A549 (cell line): ENCODE measurements at regions not wholly inside any gene's neighbourhood (a gene's known extent, or its start where the extent isn't known, plus 50 kb on each side); places are given as distances from the start of the nearest gene placed in this dataset.
A peak's percentile ranks its signal among the peaks of the same experiment; 100 is the strongest.
"Not testable (repeated sequence)": the region's sequence is repeated elsewhere in the genome, so short reads cannot be mapped to it uniquely, and the experiment has no call there.

ENCODE experiments used
- ATAC-seq, 2 experiments: fragments of 200-7000 bp in 1 of 2; fragments of >200 bp in 1 of 2; cut with Nextera tagmentation in 1 of 2; cut with Tn5 transposase in 1 of 2; 3 replicates each; pipeline versions ENCODE4 v1.8.0 to v1.9.1; 2018 to 2020; ENCODE audit warnings: mild to moderate bottlenecking in 1 of 2, moderate library complexity in 1 of 2
- CTCF ChIA-PET: fragments of 300-600 bp; sonication (Branson Sonifier 250); formaldehyde crosslinking; extraction: SDS; loops from one replicate; lab custom pipeline; 2021; ENCODE audit warnings: antibody characterized with exemption, inconsistent platforms; lab: Yijun Ruan, JAX
- POLR2A ChIA-PET: fragments of 350-600 bp; formaldehyde crosslinking; extraction: SDS; loops from one replicate; lab custom pipeline; 2021; ENCODE audit warnings: antibody characterized with exemption, inconsistent platforms; lab: Yijun Ruan, JAX
- DNase-seq, 2 experiments: peaks; one replicate each; pipeline versions ENCODE4 v3.0.0 to v3.0.0-alpha.2; 2011 to 2016; ENCODE audit warnings: low read depth in 1 of 2, low spot score in 1 of 2
- FAIRE-seq: peaks from 2 replicates; lab custom pipeline; 2011; peaks lifted over from hg19 to GRCh38; lab: Jason Lieb, UNC
- H3K27ac ChIP-seq, 2 experiments: fragments of >200 bp; sonication (Bioruptor Twin); formaldehyde crosslinking; 3 replicates each; pipeline ENCODE4 v1.5.1; 2016 to 2017
- H3K4me1 ChIP-seq: fragments of >200 bp; sonication (Bioruptor Twin); formaldehyde crosslinking; 3 replicates; pipeline ENCODE4 v1.6.1; 2016
- H3K4me2 ChIP-seq: fragments of >200 bp; sonication (Bioruptor Twin); formaldehyde crosslinking; 3 replicates; pipeline ENCODE4 v1.6.1; 2016
- H3K4me3 ChIP-seq: fragments of >200 bp; sonication (Bioruptor Twin); formaldehyde crosslinking; 3 replicates; pipeline ENCODE4 v1.5.1; 2016
- H3K9me3 ChIP-seq: fragments of >200 bp; sonication (Bioruptor Twin); formaldehyde crosslinking; 3 replicates; pipeline ENCODE4 v1.6.1; 2016
- CBX2 ChIP-seq: fragments of 200-600 bp; sonication (generic); IDR thresholded peaks from 2 replicates; pipeline ENCODE4 v1.6.1; 2016; ENCODE audit warnings: low read depth, mild to moderate bottlenecking, borderline replicate concordance
- CBX8 ChIP-seq: fragments of 200-600 bp; sonication (generic); IDR thresholded peaks from 2 replicates; pipeline ENCODE4 v1.6.1; 2016
- EHF ChIP-seq: fragments of 250-450 bp; sonication (Bioruptor Pico); IDR thresholded peaks from 2 replicates; pipeline ENCODE4 v1.5.0; 2020; ENCODE audit warnings: mild to moderate bottlenecking
- EHMT2 ChIP-seq: fragments of 200-600 bp; sonication (generic); IDR thresholded peaks from 2 replicates; pipeline ENCODE4 v1.6.1; 2016; ENCODE audit warnings: antibody characterized with exemption, low read depth, mild to moderate bottlenecking, moderate library complexity
- FOSB ChIP-seq: fragments of 250-450 bp; sonication (Bioruptor Pico); IDR thresholded peaks from 2 replicates; pipeline ENCODE4 v1.5.0; 2020; ENCODE audit warnings: mild to moderate bottlenecking, moderate library complexity
- GATA3 ChIP-seq: IDR thresholded peaks from 2 replicates; pipeline ENCODE4 v1.6.1; 2012; ENCODE audit warnings: borderline replicate concordance
- HDAC2 ChIP-seq: fragments of 200-600 bp; sonication (generic); IDR thresholded peaks from 2 replicates; pipeline ENCODE4 v1.6.1; 2016
- HOXB13 ChIP-seq: fragments of 250-450 bp; sonication (Bioruptor Pico); IDR thresholded peaks from 2 replicates; pipeline ENCODE4 v1.5.0; 2020; ENCODE audit warnings: low read depth, mild to moderate bottlenecking, moderate library complexity
- JUNB ChIP-seq: fragments of >200 bp; sonication (Bioruptor Twin); formaldehyde crosslinking; IDR thresholded peaks from 2 replicates; pipeline ENCODE4 v1.6.1; 2016
- KDM1A ChIP-seq: fragments of 200-600 bp; sonication (generic); IDR thresholded peaks from 2 replicates; pipeline ENCODE4 v1.6.1; 2016; ENCODE audit warnings: low read depth, mild to moderate bottlenecking
- MAFK ChIP-seq: fragments of 450-650 bp; IDR thresholded peaks from 2 replicates; pipeline ENCODE4 v1.6.1; 2014; ENCODE audit not compliant: partially characterized antibody
- MAZ ChIP-seq: fragments of 150-350 bp; IDR thresholded peaks from 2 replicates; pipeline ENCODE4 v1.6.1; 2014; ENCODE audit warnings: antibody characterized with exemption, low read depth, low read length, borderline replicate concordance
- NPAS2 ChIP-seq: fragments of 250-450 bp; sonication (Bioruptor Pico); IDR thresholded peaks from 2 replicates; pipeline ENCODE4 v1.8.0; 2022; ENCODE audit warnings: mild to moderate bottlenecking, moderate library complexity, borderline replicate concordance
- PHF8 ChIP-seq: fragments of 200-600 bp; sonication (generic); IDR thresholded peaks from 2 replicates; pipeline ENCODE4 v1.6.1; 2016; ENCODE audit warnings: low read depth, mild to moderate bottlenecking, antibody characterized with exemption, moderate library complexity, borderline replicate concordance
- SREBF2 ChIP-seq: fragments of 450-650 bp; IDR thresholded peaks from 2 replicates; pipeline ENCODE4 v1.6.1; 2014; ENCODE audit warnings: mild to moderate bottlenecking, moderate library complexity
- ZC3H11A ChIP-seq: fragments of 450-650 bp; IDR thresholded peaks from 2 replicates; pipeline ENCODE4 v1.6.1; 2014; ENCODE audit warnings: antibody characterized with exemption, mild to moderate bottlenecking
- ZFP36 ChIP-seq: fragments of 450-650 bp; IDR thresholded peaks from 2 replicates; pipeline ENCODE4 v1.6.1; 2014; ENCODE audit warnings: borderline replicate concordance; ENCODE audit not compliant: partially characterized antibody
- ZNF302 ChIP-seq: fragments of 250-450 bp; sonication (Bioruptor Pico); IDR thresholded peaks from 2 replicates; pipeline ENCODE4 v1.9.0; 2021; ENCODE audit warnings: inconsistent platforms, mild to moderate bottlenecking, moderate library complexity
- ZSCAN20 ChIP-seq: fragments of 250-450 bp; sonication (Bioruptor Pico); IDR thresholded peaks from 2 replicates; pipeline ENCODE4 v1.8.0; 2022; ENCODE audit warnings: mild to moderate bottlenecking, moderate library complexity
- WGBS: methylation state at CpG from one replicate; pipeline ENCODE4 v1.1.6; 2017; ENCODE audit errors: missing lambda C conversion rate; 5-methylcytosine and 5-hydroxymethylcytosine counted together
- TF ChIP-seq, protein P1 (sequence below): fragments of 450-650 bp; IDR thresholded peaks from 2 replicates; pipeline ENCODE4 v1.6.1; 2014; ENCODE audit warnings: antibody characterized with exemption

DNA sequence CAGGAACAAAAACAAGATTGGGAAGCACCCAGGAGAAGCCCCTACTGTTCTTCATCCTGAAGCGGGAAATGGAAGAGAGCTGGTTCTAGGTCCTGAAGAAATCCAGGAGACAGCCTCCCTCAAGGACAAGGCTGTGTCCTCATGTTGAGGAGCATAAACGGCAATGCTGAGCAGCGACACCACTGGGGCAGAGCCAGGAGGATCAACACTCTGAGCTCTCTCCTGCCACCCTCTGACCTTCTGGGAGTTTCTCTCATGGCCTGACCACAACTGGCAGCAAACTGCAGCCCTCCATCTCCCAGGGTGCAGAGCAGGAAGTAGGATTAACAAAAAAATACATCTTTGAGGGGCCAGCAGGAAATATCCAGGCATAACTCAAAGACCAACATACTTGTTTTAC lies 1292.2 kb upstream of the TMEM132C start:
- DNase-seq = peak in 1 of 2 experiments; percentile 29
- Histone ChIP-seq H3K4me2 (no peak overlapping the region), H3K4me1 (no peaks in the 10 kb centered on the region)
- TF ChIP-seq FOSB (CRISPR knock-in tag) = no peak
- TF ChIP-seq EHMT2 = no peak
- TF ChIP-seq CBX8 = no peak
- no peak for TF ChIP-seq JUNB
- no peak for TF ChIP-seq HDAC2
- TF ChIP-seq ZSCAN20 = no peak
- TF ChIP-seq SREBF2 = no peak
- TF ChIP-seq NPAS2 (CRISPR knock-in tag) = no peak
- no peak for TF ChIP-seq PHF8
- TF ChIP-seq GATA3 = no peak
- no peak for TF ChIP-seq EHF
- no peak for TF ChIP-seq MAZ
- TF ChIP-seq ZC3H11A = no peak
- TF ChIP-seq, protein P1, sequence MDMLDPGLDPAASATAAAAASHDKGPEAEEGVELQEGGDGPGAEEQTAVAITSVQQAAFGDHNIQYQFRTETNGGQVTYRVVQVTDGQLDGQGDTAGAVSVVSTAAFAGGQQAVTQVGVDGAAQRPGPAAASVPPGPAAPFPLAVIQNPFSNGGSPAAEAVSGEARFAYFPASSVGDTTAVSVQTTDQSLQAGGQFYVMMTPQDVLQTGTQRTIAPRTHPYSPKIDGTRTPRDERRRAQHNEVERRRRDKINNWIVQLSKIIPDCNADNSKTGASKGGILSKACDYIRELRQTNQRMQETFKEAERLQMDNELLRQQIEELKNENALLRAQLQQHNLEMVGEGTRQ = no peak
- TF ChIP-seq ZNF302 (CRISPR knock-in tag) = no peak
- no peak for TF ChIP-seq CBX2
- TF ChIP-seq ZFP36 = no peak
- TF ChIP-seq, all 56 proteins: peak for 0
- ATAC-seq (peak; percentile 34 to 60; a peak in 4 of 6 replicates), FAIRE-seq (no peak)
- ChIA-PET POLR2A (no interaction called here), CTCF (no interaction called here)
- Histone ChIP-seq H3K27ac (no peak overlapping the region), H3K4me3 (no peak overlapping the region), H3K9me3 (no peaks in the 10 kb centered on the region)
- WGBS = 12% methylated on average over 3 of the region's 3 CpGs

DNA sequence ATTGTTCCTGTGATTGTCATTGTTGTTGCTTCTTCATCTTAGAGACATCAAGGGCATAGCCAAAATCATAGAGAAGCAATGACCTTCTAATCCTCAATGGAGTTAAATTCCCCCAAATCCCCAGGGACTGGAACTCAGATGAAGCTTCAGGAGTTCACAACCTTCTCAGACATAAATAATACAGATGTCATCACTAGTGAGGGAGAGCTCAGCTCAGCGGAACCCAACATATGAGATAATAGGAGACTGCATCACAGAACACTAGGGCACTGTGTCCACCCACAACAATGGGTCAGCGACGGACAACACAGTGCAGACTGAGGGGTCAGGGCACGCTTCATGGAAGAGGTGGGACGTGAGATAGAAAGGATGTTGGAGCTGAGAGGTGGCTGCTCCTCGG lies 1290.4 kb upstream of the TMEM132C start:
- no peak for ATAC-seq
- Histone ChIP-seq H3K9me3 (no peaks in the 10 kb centered on the region), H3K4me1 (no peaks in the 10 kb centered on the region), H3K4me2 (no peak overlapping the region), H3K27ac (no peak overlapping the region), H3K4me3 (no peak overlapping the region)
- DNase-seq = no peak
- ChIA-PET CTCF (no interaction called here), POLR2A (no interaction called here)
- TF ChIP-seq KDM1A (no peak), HOXB13 (CRISPR knock-in tag) (no peak)
- FAIRE-seq = no peak
- 0% methylated on average over 6 of the region's 6 CpGs for WGBS

DNA sequence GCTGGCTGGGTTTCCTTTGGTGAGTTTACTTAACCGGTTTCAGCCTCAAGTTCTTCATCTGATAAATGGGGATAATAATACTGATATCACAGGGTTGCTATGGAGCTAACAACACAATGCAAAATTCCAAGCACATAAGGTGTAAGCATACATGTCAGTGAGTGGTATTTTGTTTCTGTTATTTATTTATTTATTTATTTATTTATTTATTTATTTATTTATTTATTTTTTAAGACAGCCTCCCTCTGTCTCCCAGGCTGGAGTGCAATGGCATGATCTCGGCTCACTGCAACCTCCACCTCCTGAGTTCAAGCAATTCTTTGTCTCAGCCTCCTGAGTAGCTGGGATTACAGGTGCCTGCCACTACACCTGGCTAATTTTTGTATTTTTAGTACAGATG lies 1287.4 kb upstream of the TMEM132C start:
- CTCF ChIA-PET, DNase-seq, H3K4me3 ChIP-seq, H3K9me3 ChIP-seq, H3K27ac ChIP-seq, H3K4me1 ChIP-seq, FAIRE-seq, POLR2A ChIA-PET, H3K4me2 ChIP-seq, ATAC-seq: not testable (repeated sequence)
- TF ChIP-seq ZC3H11A = peak; percentile 75
- 8% methylated on average over 2 of the region's 2 CpGs for WGBS

DNA sequence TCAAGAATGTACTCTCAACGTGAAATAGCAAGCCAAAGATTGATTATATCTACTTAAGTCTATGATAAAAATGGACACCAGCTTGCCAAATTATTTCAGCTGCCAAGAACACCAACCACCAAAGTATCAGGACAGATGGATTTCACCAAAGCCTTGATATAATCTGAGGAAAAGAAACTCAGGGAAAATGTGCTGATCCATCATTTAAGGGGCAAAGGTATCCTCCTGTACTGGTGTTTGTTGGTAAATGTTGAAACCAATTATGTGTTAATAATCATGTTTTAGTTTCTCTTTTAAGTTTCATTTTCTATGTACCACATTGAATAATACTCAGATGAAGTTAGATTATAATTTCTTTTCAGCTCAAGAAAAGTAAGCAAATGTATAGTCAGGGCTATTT lies 1284.3 kb upstream of the TMEM132C start:
- CTCF ChIA-PET = interaction anchor here (0.7 kb wide), 1 partner anchor 16 kb away, joined by 3 read pairs; no protein-coding TSS in a partner anchor
- H3K4me3 ChIP-seq = no peak overlapping the region
- TF ChIP-seq MAFK (peak; percentile 74), GATA3 (no peak)
- TF ChIP-seq, all 56 proteins: peak for 1
- ATAC-seq = no peak
- no peak for FAIRE-seq
- H3K4me1 ChIP-seq = no peaks in the 10 kb centered on the region
- H3K9me3 ChIP-seq = no peaks in the 10 kb centered on the region
- 0% methylated on average over 1 of the region's 1 CpG for WGBS
- POLR2A ChIA-PET = no interaction called here
- H3K27ac ChIP-seq = no peak overlapping the region
- no peak for DNase-seq
- no peak overlapping the region for H3K4me2 ChIP-seq

DNA sequence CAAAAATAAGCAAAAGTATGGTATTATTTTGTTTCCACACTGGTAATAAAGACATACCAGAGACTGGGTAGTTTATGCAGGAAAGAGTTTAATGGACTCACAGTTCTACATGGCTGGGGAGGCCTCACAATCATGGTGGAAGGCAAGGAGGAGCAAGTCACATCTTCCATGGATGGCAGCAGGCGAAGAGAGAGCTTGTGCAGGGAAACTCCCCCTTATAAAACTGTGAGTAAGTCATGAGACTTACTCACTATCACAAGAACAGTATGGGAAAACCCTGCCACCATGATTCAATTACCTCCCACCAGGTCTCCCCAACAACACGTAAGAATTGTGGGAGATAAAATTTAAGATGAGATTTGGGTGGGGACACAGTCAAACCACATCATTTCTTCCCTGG lies 1283.2 kb upstream of the TMEM132C start:
- 2% methylated on average over 2 of the region's 2 CpGs for WGBS
- H3K4me3 ChIP-seq, ATAC-seq, DNase-seq, H3K4me1 ChIP-seq, FAIRE-seq, CTCF ChIA-PET, H3K9me3 ChIP-seq, POLR2A ChIA-PET, H3K27ac ChIP-seq, H3K4me2 ChIP-seq: not testable (repeated sequence)

DNA sequence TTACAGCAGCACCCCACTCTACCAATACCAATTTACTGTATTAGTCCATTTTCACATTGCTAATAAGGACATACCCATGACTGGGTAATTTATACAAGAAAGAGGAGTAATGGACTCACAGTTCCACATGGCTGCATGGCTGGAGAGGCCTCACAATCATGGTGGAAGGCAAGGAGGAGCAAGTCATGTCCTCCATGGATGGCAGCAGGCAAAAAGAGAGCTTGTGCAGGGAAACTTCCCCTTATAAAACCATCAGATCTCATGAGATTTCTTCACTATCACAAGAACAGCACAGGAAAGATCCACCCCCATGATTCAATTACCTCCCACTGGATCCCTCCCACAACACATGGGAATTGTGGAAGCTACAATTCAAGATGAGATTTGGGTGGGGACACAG lies 1281.3 kb upstream of the TMEM132C start:
- H3K4me2 ChIP-seq, H3K27ac ChIP-seq, DNase-seq, H3K9me3 ChIP-seq, H3K4me1 ChIP-seq, FAIRE-seq, POLR2A ChIA-PET, ATAC-seq, H3K4me3 ChIP-seq, CTCF ChIA-PET: not testable (repeated sequence)
